SH-SY5Y (cell line): ENCODE measurements at regions not wholly inside any gene's neighbourhood (a gene's known extent, or its start where the extent isn't known, plus 50 kb on each side); places are given as distances from the start of the nearest gene placed in this dataset.

ENCODE experiments used
- GATA2 ChIP-seq: IDR thresholded peaks from 2 replicates; pipeline ENCODE4 v1.6.1; 2011; ENCODE audit warnings: mild to moderate bottlenecking, low read depth, low read length
- GATA3 ChIP-seq: IDR thresholded peaks from 2 replicates; pipeline ENCODE4 v1.6.1; 2011; ENCODE audit warnings: low read depth, mild to moderate bottlenecking, low read length, moderate library complexity

- no peak for TF ChIP-seq GATA3
- no peak for TF ChIP-seq GATA2
Observed at GRCh38 chr6:119541132-119541905, 191.8 kb upstream of the MAN1A1 start.
